Panc1 (cell line): ENCODE measurements at regions not wholly inside any gene's neighbourhood (a gene's known extent, or its start where the extent isn't known, plus 50 kb on each side); places are given as distances from the start of the nearest gene placed in this dataset.

Source experiments
- ATAC-seq: fragments of 200-7000 bp; cut with Tn5 transposase; 2 replicates; pipeline ENCODE4 v1.9.1; 2020; ENCODE audit warnings: mild to moderate bottlenecking, moderate library complexity
- BruUV-seq: library from RNA; stranded (reverse); fragments of 400-500 nt; replicated peaks from 2 replicates; lab custom pipeline; 2021; lab: Mats Ljungman, UMichigan
- CTCF ChIA-PET: fragments of 300-600 bp; sonication (Branson Sonifier 250); formaldehyde crosslinking; loops from one replicate; lab custom pipeline; 2022; ENCODE audit warnings: antibody characterized with exemption; lab: Charles Lee
- POLR2A ChIA-PET: fragments of 300-600 bp; sonication (Branson Sonifier 250); formaldehyde crosslinking; loops from one replicate; lab custom pipeline; 2022; ENCODE audit warnings: antibody characterized with exemption; lab: Charles Lee
- DNase-seq: peaks from one replicate; pipeline ENCODE4 v3.0.0-alpha.2; 2010; ENCODE audit warnings: low read depth, low spot score
- H3K27ac ChIP-seq: 2 replicates; pipeline ENCODE4 v1.5.1; 2011; ENCODE audit warnings: mild to moderate bottlenecking, low read length, inconsistent platforms
- H3K27me3 ChIP-seq: fragments of 200-500 bp; sonication (Bioruptor generic); 2 replicates; pipeline ENCODE4 v1.6.0; 2014; ENCODE audit warnings: low read length, inconsistent platforms; ENCODE audit not compliant: control insufficient read depth, insufficient read depth
- H3K36me3 ChIP-seq: fragments of 200-500 bp; sonication (Bioruptor generic); 2 replicates; pipeline ENCODE4 v1.5.1; 2014; ENCODE audit warnings: inconsistent platforms, mild to moderate bottlenecking, low read length, moderate library complexity; ENCODE audit not compliant: control insufficient read depth, insufficient read depth
- H3K4me1 ChIP-seq: 2 replicates; pipeline ENCODE4 v1.5.1; 2011; ENCODE audit warnings: inconsistent platforms, mild to moderate bottlenecking, low read length, moderate library complexity; ENCODE audit not compliant: control insufficient read depth, insufficient read depth
- H3K4me3 ChIP-seq, 2 experiments: 2 replicates each; pipeline ENCODE4 v1.5.1; 2011 to 2012; ENCODE audit warnings: low read depth in 2 of 2, low read length in 2 of 2, mild to moderate bottlenecking in 2 of 2, inconsistent platforms in 1 of 2, moderate library complexity in 1 of 2
- H3K9me3 ChIP-seq: fragments of 200-500 bp; sonication (Bioruptor generic); 2 replicates; pipeline ENCODE4 v1.5.1; 2014; ENCODE audit warnings: low read depth, mild to moderate bottlenecking, inconsistent platforms, low read length, moderate library complexity; ENCODE audit not compliant: control insufficient read depth, insufficient read depth
- CTCF ChIP-seq: fragments of 450-650 bp; IDR thresholded peaks from 2 replicates; pipeline ENCODE4 v1.5.1; 2017; ENCODE audit warnings: mild to moderate bottlenecking
- POLR2AphosphoS5 ChIP-seq: IDR thresholded peaks from 2 replicates; pipeline ENCODE4 v1.6.1; 2012; ENCODE audit warnings: mild to moderate bottlenecking, low read depth, low read length, moderate library complexity
- REST ChIP-seq, 2 experiments: IDR thresholded peaks; 2 replicates each; pipeline ENCODE4 v1.6.1; 2011 to 2012; ENCODE audit warnings: low read depth in 2 of 2, control low read depth in 1 of 2, low read length in 1 of 2, mild to moderate bottlenecking in 1 of 2, moderate library complexity in 1 of 2; ENCODE audit not compliant: insufficient read depth in 1 of 2
- SIN3A ChIP-seq: IDR thresholded peaks from 2 replicates; pipeline ENCODE4 v1.6.1; 2012; ENCODE audit warnings: low read depth, mild to moderate bottlenecking, low read length, moderate library complexity, borderline replicate concordance; ENCODE audit not compliant: insufficient read depth
- TCF7L2 ChIP-seq: IDR thresholded peaks from 2 replicates; pipeline ENCODE4 v1.6.1; 2011; ENCODE audit warnings: mild to moderate bottlenecking, low read depth, low read length, inconsistent platforms
- in situ Hi-C: cut with HindIII; loops from 2 replicates; pipeline ENCODE4 v1.10.0; 2016; ENCODE audit warnings: low sequenced_read_pairs, low pct_unique_long_range_greater_than_20kb
- intact Hi-C: fragments of 100-400 bp; cut with micrococcal nuclease; formaldehyde crosslinking; loops from one replicate; pipeline ENCODE4 v1.10.0; 2022; ENCODE audit not compliant: unreplicated experiment

- intact Hi-C loops (no loop called here), in situ Hi-C loops (no loop called here)
- ATAC-seq (no peak), DNase-seq (no peak)
- no TSS peak for BruUV-seq
- Histone ChIP-seq H3K9me3 (no peaks in the 10 kb centered on the region), H3K27me3 (no peaks in the 10 kb centered on the region), H3K27ac (no peak overlapping the region), H3K4me1 (no peaks in the 10 kb centered on the region), H3K36me3 (no peaks in the 10 kb centered on the region), H3K4me3 (no peak overlapping the region)
- ChIA-PET POLR2A (no interaction called here), CTCF (no interaction called here)
- TF ChIP-seq SIN3A (no peak), REST (IDR thresholded peaks at IDR 0.05; ENCODE audit: insufficient read depth in 1 of 2, low read depth in 2 of 2, low read length in 1 of 2) (no peak), TCF7L2 (no peak)
Measured at GRCh38 chr3:39752751-39753150, 56.7 kb upstream of the MYRIP start.

- Histone ChIP-seq H3K4me3 (no peak overlapping the region), H3K36me3 (no peaks in the 10 kb centered on the region), H3K27ac (no peak overlapping the region), H3K4me1 (no peaks in the 10 kb centered on the region), H3K9me3 (no peaks in the 10 kb centered on the region), H3K27me3 (no peaks in the 10 kb centered on the region)
- no TSS peak for BruUV-seq
- in situ Hi-C loops, result no loop called here
- POLR2A ChIA-PET, result interaction anchor here (0.6 kb wide), 1 partner anchor 15 kb away, joined by 8 read pairs; no protein-coding TSS in a partner anchor
- ATAC-seq (no peak), DNase-seq (no peak)
- TF ChIP-seq CTCF, result no peak
- TF ChIP-seq REST (IDR thresholded peaks at IDR 0.05; ENCODE audit: insufficient read depth in 1 of 2, low read depth in 2 of 2, low read length in 1 of 2), result no peak
- TF ChIP-seq SIN3A, result no peak
- TF ChIP-seq POLR2AphosphoS5, result no peak
- CTCF ChIA-PET, result no interaction called here
- intact Hi-C loops, result no loop called here
Measured at GRCh38 chr3:39753391-39753790, 56.0 kb upstream of the MYRIP start.
